ENCODE measurements at regions not wholly inside any gene's neighbourhood (a gene's known extent, or its start where the extent isn't known, plus 50 kb on each side); places are given as distances from the start of the nearest gene placed in this dataset.

DNA sequence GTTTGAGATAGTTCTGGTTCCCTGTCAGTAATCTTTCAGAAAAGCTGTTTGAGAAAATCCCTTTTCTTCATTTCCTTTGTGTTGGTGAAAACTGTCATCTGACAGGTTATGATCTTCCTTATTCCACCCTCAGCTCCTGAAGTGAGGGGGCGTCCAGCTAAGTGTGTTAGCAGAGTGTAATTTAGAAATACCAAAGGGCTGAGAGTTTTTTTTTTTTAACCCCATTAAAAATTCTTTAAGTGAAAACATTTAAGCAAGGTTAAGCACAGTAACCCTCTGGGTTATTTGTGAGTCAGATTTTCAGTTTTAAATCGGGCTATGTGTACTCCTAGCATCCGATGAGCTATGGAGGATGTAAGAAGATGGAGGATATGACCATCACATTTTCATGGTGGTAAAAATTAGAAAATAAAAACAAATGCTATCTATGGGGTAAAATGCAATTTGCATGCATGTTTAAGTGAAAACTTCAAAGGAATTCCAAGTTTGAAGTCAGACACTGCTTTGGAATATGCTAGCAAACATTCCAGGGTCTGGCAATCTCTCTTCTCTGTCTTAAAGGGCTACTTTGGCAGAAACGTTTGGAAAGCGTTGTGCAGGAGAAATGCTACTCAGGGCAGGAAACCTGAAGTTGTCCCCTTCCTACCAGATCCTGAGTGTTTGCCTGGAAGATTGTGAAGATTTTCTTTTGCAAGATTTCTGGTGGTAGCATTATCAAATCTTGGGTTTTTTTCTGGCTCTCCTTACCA, 197.0 kb upstream of the PRICKLE1 start:
- Histone ChIP-seq H3T11ph (ENCODE audit: low read length) (no peak overlapping the region), H2BK5ac (ENCODE audit: insufficient read length, low read length) (no peak overlapping the region), H2BK120ac (ENCODE audit: low read depth, low read length, poor library complexity, severe bottlenecking) (no peak overlapping the region), H3K4ac (ENCODE audit: low read depth, low read length) (no peak overlapping the region), H2BK20ac (ENCODE audit: low read depth, low read length, poor library complexity, severe bottlenecking) (no peak overlapping the region), H4K8ac (replicated peaks; ENCODE audit: insufficient read length, low read depth, low read length) (no peak overlapping the region), H3K27me3 (ENCODE audit: insufficient read depth, low read length) (no peaks in the 10 kb centered on the region), H3K27ac (ENCODE audit: insufficient read length, low read depth, low read length) (no peak overlapping the region), H3K23ac (ENCODE audit: insufficient read length, low read depth, low read length) (no peak overlapping the region), H3K4me1 (ENCODE audit: insufficient read depth, low read length) (no peaks in the 10 kb centered on the region), H2AFZ (ENCODE audit: low read length) (no peak overlapping the region), H4K20me1 (ENCODE audit: control insufficient read depth, insufficient read depth, insufficient read length) (no peaks in the 10 kb centered on the region), H3K14ac (ENCODE audit: insufficient read depth, low read length) (no peak overlapping the region), H3K23me2 (ENCODE audit: insufficient read length, low read depth, low read length, poor library complexity, severe bottlenecking) (no peaks in the 10 kb centered on the region), H3K9ac (ENCODE audit: extremely low read depth, insufficient read length, low read length) (no peak overlapping the region), H3K9me3 (ENCODE audit: control insufficient read depth, low read depth, low read length) (no peaks in the 10 kb centered on the region), H2BK15ac (ENCODE audit: low read depth, low read length) (no peak overlapping the region), H3K18ac (ENCODE audit: insufficient read length, low read depth, low read length) (no peak overlapping the region), H3K56ac (ENCODE audit: insufficient read length, low read depth, low read length) (no peak overlapping the region), H2AK5ac (ENCODE audit: insufficient read length, low read length) (no peak overlapping the region), H4K91ac (ENCODE audit: insufficient read length, low read depth, low read length) (no peak overlapping the region), H4K5ac (ENCODE audit: insufficient read length, low read depth, low read length) (no peak overlapping the region), H3K79me1 (ENCODE audit: insufficient read depth, low read depth, low read length, poor library complexity, severe bottlenecking) (no peaks in the 10 kb centered on the region), H3K79me2 (ENCODE audit: insufficient read depth, low read length) (no peaks in the 10 kb centered on the region), H2BK12ac (ENCODE audit: insufficient read length, low read depth, low read length) (no peak overlapping the region), H3K4me2 (ENCODE audit: insufficient read depth, insufficient read length, low read length) (no peak overlapping the region)
- no CpG with 5 or more reads among the region's 5 CpGs for WGBS (ENCODE audit: extremely low coverage, insufficient read length, low lambda C conversion rate)
- Mint-ChIP-seq H3K4me3 (no peak overlapping the region), H3K27ac (no peak overlapping the region), H3K27me3 (ENCODE audit: low read depth) (no peaks in the 10 kb centered on the region), H3K36me3 (ENCODE audit: insufficient read depth in 1 of 3, low read depth in 3 of 3) (no peaks in the 10 kb centered on the region), H3K9me3 (no peaks in the 10 kb centered on the region), H3K4me1 (peaks cover 2 to 6% of the 10 kb centered on the region in 2 experiments; a peak in 2 of 4 replicates)
- no peak for TF ChIP-seq CTCF (conservative IDR thresholded peaks at IDR 0.05)
- DNase-seq, result no peak
